Prostate gland (tissue), 2 donors: ENCODE measurements at regions not wholly inside any gene's neighbourhood (a gene's known extent, or its start where the extent isn't known, plus 50 kb on each side); places are given as distances from the start of the nearest gene placed in this dataset.

Experiments used
- POLR2A ChIP-seq: fragments of 450-650 bp; IDR thresholded peaks from one replicate; pipeline ENCODE4 v1.6.1; 2016; ENCODE audit warnings: antibody characterized with exemption, mild to moderate bottlenecking
- TF ChIP-seq, protein P1 (sequence below), 4 experiments: fragments of 200-600 bp in 2 of 4; fragments of 450-650 bp in 2 of 4; sonication (generic) in 2 of 4; IDR thresholded peaks; 1 replicate in 3 of 4; 2 replicates in 1 of 4; pipeline ENCODE4 v1.5.1; 2016 to 2019; ENCODE audit warnings: antibody characterized with exemption in 4 of 4, mild to moderate bottlenecking in 2 of 4, moderate library complexity in 2 of 4

- TF ChIP-seq, protein P1, sequence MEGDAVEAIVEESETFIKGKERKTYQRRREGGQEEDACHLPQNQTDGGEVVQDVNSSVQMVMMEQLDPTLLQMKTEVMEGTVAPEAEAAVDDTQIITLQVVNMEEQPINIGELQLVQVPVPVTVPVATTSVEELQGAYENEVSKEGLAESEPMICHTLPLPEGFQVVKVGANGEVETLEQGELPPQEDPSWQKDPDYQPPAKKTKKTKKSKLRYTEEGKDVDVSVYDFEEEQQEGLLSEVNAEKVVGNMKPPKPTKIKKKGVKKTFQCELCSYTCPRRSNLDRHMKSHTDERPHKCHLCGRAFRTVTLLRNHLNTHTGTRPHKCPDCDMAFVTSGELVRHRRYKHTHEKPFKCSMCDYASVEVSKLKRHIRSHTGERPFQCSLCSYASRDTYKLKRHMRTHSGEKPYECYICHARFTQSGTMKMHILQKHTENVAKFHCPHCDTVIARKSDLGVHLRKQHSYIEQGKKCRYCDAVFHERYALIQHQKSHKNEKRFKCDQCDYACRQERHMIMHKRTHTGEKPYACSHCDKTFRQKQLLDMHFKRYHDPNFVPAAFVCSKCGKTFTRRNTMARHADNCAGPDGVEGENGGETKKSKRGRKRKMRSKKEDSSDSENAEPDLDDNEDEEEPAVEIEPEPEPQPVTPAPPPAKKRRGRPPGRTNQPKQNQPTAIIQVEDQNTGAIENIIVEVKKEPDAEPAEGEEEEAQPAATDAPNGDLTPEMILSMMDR (IDR thresholded peaks at IDR 0.05), result no peak
- no peak for TF ChIP-seq POLR2A
Observed at GRCh38 chr21:25493722-25494121, 113.6 kb downstream of the MRPL39 start.
